Skin epidermis (tissue), 12 donors: ENCODE measurements at regions not wholly inside any gene's neighbourhood (a gene's known extent, or its start where the extent isn't known, plus 50 kb on each side); places are given as distances from the start of the nearest gene placed in this dataset.
"Not testable (repeated sequence)": the region's sequence is repeated elsewhere in the genome, so short reads cannot be mapped to it uniquely, and the experiment has no call there.

ENCODE experiments used
- H3K27ac ChIP-seq, 21 experiments: fragments of 200-600 bp; sonication (generic) in 11 of 21; one replicate each; pipeline ENCODE4 v1.5.0; 2020; ENCODE audit warnings: mild to moderate bottlenecking in 3 of 21, inconsistent platforms in 2 of 21, moderate library complexity in 2 of 21
- H3K4me3 ChIP-seq, 7 experiments: fragments of 200-600 bp; sonication (generic) in 2 of 7; one replicate each; pipeline ENCODE4 v1.5.0; 2020; ENCODE audit warnings: inconsistent platforms in 2 of 7, mild to moderate bottlenecking in 2 of 7, moderate library complexity in 1 of 7

DNA sequence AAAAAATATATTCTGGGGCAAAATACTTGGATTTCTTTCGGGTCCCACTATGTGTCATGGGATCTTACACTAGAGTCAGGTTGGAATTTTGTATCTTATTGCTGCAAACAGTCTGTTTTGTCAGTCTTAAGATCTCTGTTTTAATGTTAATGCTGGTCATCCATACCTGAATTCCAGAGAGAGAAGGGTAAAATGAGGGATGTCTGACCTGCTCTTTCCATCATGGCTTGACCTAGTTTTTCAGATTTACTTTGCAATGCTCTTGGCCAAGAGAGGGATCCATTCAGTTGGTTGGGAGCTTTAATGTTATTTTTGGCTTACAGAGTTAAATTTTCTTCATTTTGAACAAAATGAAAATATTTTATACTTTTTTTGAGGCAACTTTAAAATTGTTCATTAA lies 117.2 kb downstream of the CASP12 start:
- H3K4me3 ChIP-seq, result no peak overlapping the region
- no peak overlapping the region for H3K27ac ChIP-seq

DNA sequence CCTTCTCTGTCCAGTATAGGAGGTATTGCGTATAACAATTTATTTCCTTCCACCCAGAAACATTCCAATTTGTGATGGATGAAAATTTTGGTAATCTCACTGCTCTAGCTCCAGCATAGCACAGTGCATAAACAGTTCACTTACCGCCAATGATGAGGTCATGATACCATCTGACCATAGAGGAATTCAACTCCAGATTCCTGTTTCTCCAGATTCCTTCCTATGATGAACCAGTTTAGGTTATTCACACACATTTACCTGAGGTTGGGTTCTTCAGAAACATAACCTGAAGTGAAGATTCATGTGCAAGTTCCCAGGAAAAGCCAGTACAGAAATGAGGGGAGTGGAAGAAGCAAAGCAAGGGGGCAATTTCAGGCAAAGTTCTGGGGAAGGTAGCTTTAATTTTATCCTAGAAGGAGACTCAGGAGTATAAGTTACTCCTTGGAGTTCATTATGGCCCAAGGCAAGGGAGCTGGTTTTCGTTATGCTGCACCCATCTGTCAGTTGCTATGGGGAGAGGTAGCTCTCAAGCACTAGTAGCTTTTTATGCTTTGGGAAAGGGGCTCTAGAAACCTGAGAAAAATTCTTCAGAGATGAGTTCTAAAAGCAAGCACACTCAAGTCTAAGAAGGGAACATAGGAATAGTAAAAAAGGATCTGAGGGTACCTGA lies 121.6 kb downstream of the CASP12 start:
- Histone ChIP-seq H3K27ac (no peak overlapping the region), H3K4me3 (no peak overlapping the region)

DNA sequence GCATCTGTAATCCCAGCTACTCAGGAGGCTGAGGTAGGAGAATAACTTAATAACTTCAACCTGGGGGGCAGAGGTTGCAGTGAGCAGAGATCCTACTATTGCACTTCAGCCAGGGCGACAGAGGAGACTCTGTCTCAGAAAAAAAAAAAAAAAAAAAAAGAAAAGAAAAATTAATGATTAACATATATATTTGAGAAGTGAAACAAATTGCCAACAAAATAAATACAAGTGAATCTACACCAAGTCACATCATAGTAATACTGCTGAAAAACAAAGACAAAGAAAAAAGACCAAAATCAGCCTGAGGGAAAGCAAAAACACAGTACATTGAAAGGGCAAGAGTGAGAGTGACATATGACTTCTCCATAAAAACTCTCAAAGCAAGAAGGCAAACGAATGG lies 123.7 kb downstream of the CASP12 start:
- H3K27ac ChIP-seq, result no peak overlapping the region

DNA sequence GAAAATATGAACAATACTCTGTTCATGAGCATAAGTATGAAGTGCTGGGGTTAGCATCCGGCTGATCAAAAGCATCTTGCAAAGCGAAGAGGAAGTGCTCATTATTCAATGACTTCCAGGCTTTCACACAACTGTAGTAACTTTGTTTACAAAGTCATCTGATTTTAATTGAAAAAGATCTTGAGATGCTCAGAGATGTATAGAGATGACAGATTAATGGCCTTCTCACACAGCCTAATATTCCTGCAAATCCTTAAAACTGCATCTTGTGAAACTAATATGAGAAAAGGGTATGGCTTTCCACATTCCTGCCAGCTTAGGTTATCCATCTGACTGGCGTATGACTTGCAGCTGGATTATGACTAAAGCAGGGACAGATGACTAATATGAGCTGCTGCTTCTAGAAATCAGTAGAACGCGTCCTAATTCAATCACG lies 125.4 kb downstream of the CASP12 start:
- peak overlapping the region in 11 of 21 experiments; percentile 4 to 63 (median 38) for H3K27ac ChIP-seq
- H3K4me3 ChIP-seq, result no peak overlapping the region

More for the DNA sequence above, 123.7 kb downstream of the CASP12 start:
- H3K4me3 ChIP-seq, result no peak overlapping the region

DNA sequence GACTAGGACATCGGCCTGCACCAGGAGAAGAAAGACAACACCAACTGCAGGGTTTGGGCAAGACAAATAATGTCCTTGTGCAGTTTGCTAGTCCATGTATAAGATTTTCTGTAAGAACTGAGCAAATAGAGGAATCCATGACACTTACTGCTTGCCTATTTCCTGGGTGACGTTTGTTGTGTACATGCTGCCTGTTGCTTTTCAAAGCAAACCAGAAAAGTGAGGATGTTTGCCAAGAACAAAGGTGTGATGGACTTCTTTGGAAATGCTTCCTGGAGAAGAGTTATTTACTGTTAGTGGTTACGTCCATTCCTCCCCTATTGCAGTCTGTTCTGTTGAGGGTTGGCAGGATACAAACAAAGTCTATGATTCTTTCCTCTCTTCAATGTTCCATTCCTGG lies 126.5 kb downstream of the CASP12 start:
- peak overlapping the region in 11 of 21 experiments; percentile 6 to 55 (median 45) for H3K27ac ChIP-seq
- H3K4me3 ChIP-seq, result no peak overlapping the region

DNA sequence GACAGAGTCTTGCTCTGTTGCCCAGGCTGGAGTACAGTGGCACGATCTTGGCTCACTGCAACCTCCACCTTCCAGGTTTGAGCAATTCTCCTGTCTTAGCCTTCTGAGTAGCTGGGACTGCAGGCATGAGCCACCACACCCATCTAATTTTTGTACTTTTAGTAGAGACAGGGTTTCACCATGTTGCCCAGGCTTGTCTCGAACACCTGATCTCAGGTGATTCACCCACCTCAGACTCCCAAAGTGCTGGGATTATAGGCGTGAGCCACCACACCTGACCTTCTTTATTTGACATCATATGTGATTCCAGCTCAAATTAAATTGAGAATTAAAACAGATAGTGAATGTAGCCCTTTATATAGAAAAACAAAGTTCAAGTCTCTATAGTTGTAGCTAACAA lies 127.2 kb downstream of the CASP12 start:
- H3K27ac ChIP-seq, result peak overlapping the region in 5 of 21 experiments; percentile 38 to 47 (median 46)
- not testable (repeated sequence) for H3K4me3 ChIP-seq

DNA sequence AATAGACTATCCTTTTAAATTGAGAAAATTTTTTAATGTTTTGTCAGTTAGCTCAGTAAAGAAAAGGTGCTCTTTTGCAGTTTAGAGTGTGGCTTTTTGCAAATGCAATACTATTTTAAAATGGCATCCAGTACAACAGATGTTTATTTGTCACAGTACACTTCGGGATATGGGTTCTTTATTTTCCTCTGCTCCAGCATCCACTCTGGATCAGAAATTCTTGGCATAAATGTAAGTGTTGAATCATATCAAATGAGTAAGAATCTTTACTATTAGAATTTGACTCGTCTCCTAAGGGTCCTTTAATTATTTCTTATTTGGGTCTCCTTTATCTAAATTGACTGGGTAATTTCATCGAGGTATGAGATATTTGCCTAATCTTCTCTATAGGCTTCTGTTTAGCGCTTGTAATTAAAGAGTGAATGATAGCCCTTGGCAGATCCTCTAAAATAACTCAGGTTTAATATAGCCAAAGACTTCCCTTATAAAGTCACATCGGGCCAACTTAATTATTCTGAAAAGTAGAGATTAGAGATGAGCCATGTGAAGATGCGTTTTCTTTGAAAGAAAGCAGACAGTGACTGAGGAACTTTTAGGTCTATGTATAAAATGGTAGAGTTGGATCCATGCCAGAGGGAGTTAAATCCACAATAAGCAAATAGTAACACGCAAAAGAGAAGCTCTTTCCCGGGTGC lies 132.7 kb downstream of the CASP12 start:
- Histone ChIP-seq H3K4me3 (no peak overlapping the region), H3K27ac (no peak overlapping the region)

DNA sequence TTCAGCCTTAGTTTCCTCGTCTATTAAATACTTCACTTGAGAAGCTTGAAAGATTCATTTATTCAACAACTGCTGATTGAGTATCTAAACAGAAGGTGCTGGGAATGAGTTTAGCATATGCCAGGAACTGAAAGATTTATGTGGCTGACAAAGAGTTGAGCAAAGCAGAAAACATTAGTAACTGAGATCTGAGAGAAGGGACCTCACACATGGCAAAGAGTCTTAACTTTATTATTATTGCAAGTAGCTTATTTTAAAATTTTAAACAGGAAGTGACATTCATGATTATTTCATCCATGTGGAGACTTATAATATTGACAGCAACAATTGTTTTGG lies 133.6 kb downstream of the CASP12 start:
- Histone ChIP-seq H3K4me3 (no peak overlapping the region), H3K27ac (no peak overlapping the region)

DNA sequence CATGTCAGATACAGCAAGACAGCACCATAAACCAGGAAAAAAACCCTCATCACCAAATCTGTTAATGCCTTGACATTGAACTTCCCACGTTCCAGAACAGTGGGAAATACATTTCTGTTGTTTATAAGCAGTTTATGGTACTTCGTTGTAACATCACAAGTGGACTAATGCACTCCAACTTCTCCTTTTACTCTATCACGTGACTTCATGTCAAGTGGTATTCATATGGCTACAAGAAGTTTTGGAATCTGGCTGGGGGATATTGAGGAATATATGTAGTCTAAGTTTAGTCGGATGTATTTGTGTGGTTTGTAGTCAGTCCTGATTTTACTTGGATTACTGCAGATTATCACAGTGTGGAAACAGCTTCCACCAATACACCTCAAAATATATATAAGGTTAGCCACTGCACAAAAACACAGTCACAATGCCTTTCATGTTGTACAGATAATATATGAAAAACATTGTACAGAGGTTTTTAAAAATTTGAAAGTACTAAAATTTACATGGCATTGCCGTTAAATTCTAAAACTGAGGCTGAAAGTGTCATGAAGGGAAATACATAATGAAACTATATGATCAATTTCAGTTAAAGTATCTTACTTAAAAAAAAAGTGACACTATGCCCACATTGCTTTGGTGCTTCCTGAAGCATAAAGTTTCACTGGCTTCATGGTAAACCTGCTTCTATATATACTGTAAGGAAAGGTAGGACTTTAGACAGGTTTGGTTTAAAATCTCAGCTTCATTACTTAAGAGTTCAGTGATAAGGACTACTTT lies 134.1 kb downstream of the CASP12 start:
- peak overlapping the region in 1 of 21 experiments; percentile 1 for H3K27ac ChIP-seq

DNA sequence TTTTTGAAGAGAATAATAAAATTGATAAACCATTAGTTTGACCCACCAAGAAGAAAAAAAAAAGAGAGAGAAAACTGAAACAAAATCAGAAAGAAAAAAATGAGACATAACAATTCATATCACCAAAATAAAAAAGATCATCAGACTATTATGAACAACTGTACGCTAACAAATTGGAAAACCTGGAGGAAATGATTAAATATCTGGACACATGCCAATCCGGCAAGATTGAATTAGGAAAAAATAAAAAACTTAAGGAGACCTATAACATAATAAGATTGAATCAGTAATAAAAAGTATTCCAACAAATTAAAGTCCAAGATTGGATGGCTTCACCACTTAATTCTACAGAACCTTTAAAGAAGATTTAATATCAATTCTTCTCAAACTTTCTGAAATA lies 136.7 kb downstream of the CASP12 start:
- no peak overlapping the region for H3K4me3 ChIP-seq
- no peak overlapping the region for H3K27ac ChIP-seq

More for the DNA sequence above, 134.1 kb downstream of the CASP12 start:
- H3K4me3 ChIP-seq, result no peak overlapping the region

DNA sequence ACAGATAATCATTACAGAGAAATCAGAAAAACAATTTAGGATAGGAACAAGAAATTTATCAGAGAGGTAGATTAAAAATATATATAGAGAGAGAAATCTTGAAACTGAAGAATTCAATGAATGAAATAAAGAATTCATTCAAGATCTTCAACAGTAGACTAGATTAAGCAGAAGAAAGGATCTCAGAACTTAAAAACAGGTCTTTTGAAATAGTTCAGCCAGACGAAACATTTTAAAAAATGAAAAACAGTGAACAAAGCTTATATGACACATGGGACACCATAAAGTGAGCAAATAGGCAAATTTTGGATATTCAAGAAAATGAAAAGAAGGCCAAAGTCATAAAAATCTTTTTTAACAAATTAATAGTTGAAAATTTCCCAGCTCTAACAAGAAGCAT lies 138.8 kb downstream of the CASP12 start:
- H3K27ac ChIP-seq, result no peak overlapping the region
- no peak overlapping the region for H3K4me3 ChIP-seq

DNA sequence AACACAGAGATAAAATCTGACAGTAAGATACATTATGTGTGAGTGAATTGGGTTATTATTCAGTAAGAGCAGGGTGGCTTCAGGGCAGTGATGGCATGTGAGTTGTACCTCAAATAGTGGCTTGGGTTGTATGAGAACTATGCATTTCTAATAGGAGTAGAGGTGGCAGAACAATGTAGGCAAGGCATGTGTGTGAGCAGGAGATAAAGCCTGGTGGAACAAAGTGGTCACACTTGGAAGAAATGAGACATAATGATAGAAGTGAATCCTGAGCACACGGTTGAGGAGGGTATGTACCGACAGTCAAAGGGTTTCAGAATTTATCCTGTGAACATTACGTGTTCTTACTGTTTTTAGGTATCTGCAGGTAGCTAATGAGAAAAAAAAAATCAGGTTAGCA lies 159.3 kb downstream of the CASP12 start:
- no peak overlapping the region for H3K4me3 ChIP-seq
- H3K27ac ChIP-seq, result no peak overlapping the region

DNA sequence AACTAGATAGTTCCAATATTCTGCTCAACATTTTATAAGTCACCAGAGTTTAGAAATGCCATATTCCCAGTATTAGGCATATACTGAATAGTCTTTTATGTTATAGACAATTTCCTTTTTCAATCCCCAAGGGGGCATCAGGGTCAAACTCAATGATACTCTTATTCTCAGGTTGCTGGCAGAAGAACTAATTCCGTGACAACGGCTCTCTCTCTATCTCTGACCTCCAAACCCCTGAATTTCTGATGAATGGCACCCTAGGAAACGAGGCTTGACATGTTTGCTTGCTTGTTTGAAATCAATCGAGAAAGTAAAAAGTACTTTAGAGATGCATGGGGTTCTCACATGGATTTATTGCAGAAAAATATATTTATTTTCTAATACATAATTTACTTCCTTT lies 160.1 kb downstream of the CASP12 start:
- H3K27ac ChIP-seq, result no peak overlapping the region
- H3K4me3 ChIP-seq, result no peak overlapping the region

DNA sequence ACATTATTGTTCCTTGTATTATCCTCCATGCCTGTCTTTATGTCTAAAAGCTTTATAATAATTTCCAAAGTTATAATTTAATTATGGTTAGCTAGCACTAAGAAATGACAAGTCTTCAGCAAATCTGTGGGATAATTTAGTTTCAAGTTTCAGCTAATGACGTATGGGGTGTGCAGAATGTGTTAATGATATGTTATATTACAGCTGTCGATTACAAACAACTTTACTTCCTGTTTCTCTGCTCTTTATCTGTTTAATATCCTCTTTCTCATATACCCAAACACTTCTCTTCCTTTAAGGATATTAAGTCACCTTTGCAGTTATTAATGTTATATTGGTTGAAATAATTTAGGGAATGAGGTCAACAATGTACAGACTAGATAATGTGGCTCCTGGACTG lies 161.8 kb downstream of the CASP12 start:
- Histone ChIP-seq H3K27ac (no peak overlapping the region), H3K4me3 (no peak overlapping the region)

DNA sequence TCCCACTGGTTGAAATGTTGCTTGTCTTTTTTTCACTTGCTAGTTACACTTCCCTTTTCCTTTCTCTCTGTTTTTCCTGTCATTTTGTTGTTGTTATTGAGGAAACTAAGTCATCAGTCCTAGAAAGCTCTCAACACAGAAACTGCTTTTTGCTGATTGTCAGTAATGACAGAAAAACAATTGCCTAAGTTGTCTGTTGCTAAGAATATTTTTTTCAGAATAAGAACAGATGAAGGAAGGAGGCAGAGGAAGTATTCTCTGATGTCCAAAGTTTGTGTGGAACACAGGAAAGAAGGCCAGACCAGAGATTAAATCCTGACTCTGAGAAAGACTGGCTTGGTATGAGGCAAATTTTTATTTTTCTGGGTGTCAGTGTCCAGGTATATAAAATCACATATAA lies 163.3 kb downstream of the CASP12 start:
- Histone ChIP-seq H3K4me3 (no peak overlapping the region), H3K27ac (no peak overlapping the region)

DNA sequence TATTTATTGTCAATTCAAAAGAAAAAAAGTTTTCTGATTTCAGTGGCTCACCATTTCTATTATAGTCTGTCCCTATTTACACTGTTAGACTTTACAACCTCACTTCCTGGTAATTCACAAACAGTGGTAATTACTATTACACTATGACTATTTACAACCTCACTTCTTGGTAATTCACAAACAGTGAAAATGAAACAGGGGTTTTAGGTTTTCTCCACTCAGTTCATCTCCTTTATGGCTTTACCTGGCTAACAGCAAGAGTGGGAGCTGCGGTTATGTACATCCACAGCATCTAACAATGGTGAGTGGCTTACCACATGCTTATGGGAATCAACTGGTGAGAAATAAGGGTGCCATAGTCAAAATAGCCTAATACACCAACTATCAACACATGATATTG lies 166.4 kb downstream of the CASP12 start:
- H3K4me3 ChIP-seq, result no peak overlapping the region
- no peak overlapping the region for H3K27ac ChIP-seq

DNA sequence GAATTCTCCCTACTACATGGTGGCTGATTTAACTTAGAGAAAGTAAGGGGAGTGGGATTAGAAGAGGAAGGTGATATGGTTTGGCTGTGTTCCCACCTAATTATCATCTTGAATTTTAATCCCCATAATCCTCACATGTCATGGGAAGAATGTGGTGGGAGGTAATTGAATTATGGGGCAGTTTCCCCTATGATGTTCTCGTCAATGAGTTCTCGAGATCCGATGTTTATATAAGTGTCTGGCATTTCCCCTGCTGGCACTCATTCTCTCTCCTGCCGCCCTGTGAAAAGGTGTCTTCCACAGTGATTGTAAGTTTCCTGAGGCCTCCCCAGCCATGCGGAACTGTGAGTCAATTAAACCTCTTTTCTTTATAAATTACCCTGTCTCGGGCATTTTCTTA lies 169.3 kb downstream of the CASP12 start:
- Histone ChIP-seq H3K4me3 (no peak overlapping the region), H3K27ac (no peak overlapping the region)

DNA sequence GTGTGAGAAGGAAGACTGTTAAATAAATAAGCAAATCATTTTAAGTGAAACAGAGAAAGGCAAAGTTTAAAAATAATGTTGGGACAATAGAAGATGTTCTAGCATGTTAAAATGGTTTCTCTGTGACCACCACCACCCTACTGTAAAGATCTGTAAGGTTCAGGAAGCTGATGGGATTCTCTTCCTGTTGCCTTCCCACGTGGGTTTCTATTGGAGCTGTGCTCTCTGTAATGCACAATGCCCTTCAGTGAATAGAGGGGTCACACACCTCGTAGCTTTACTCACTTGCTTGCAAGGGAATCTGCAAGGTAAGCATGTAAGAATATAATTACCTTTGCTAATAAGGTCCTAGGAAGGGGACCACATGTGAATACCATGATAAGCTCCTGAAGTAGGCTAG lies 170.5 kb downstream of the CASP12 start:
- H3K4me3 ChIP-seq, result no peak overlapping the region
- H3K27ac ChIP-seq, result no peak overlapping the region

DNA sequence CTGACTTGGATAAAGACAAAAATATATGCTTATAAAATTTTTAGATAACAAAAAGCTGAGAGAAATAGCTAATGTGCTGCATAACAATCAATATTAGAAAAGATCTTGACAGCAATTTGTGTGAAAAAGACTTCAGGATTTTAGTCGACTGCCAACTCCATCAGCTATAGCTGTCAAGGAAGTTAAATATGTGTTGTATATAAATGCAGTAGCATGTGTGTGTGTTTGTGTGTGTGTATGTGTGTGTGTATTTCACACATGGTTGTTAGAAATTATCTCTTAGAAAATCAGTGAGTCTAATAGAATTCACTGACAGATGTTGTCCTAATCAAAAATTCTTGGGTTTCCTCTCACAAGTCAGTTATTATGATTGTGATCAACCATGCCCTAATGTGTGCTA lies 171.2 kb downstream of the CASP12 start:
- H3K27ac ChIP-seq, result no peak overlapping the region
- no peak overlapping the region for H3K4me3 ChIP-seq

DNA sequence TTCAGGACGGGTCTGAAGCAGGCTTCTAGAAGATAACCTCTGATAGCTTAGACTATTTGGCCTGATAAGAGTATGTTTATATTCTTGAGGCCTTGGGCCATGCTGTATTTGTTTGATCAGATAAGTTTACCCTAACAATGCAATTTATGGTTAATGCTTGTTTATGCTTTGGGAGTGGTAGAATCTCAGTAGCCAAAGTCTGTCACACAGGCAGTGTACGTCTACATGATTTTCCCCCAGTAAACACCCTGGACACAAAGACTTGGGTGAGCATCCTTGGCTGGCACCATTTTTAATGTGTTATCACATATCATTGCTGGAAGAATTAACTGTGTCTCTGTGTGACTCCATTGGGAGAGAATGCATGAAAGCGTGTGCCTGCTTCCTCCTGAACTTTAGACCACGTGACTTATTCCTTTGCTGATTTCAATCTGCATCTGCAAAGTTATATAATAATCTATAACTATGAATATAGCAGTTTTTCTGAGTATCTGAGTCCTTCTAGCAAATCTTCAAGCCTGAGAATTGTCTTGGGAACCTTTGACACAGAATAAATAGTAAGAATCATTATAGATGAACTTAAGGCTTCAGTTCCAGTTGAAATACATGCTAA lies 172.4 kb downstream of the CASP12 start:
- Histone ChIP-seq H3K4me3 (no peak overlapping the region), H3K27ac (no peak overlapping the region)

DNA sequence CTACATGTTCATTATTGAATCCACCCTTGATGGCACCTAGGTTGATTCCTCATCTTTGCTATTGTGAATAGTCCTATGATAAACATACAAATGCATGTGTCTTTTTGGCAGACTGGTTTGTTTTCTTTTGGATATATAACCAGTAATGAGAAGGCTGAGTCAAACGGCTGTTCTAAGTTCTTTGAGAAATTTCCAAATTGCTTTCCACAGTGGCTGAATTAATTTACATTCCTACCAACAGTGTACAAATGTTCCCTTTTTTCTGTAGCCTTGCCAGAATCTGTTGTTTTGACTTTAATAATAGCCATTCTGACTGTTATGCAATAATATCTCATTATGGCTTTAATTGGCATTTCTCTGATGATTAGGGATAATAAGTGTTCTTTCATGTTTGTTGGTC lies 184.9 kb downstream of the CASP12 start:
- H3K27ac ChIP-seq, result no peak overlapping the region

More for the DNA sequence above, 184.9 kb downstream of the CASP12 start:
- H3K4me3 ChIP-seq, result no peak overlapping the region
